ENCODE measurements at regions not wholly inside any gene's neighbourhood (a gene's known extent, or its start where the extent isn't known, plus 50 kb on each side); places are given as distances from the start of the nearest gene placed in this dataset.

- TF ChIP-seq POLR2A (IDR thresholded peaks at IDR 0.05) = no peak
- no peak for TF ChIP-seq CTCF (IDR thresholded peaks at IDR 0.05)
- no peak for TF ChIP-seq POLR2AphosphoS5 (IDR thresholded peaks at IDR 0.05)
Observed at GRCh38 chr11:123364080-123364479, 66.0 kb upstream of the GRAMD1B start.

All from prostate gland (tissue), 2 donors.